CD4-positive, CD25-positive, alpha-beta regulatory T cell (primary cell): ENCODE measurements at regions not wholly inside any gene's neighbourhood (a gene's known extent, or its start where the extent isn't known, plus 50 kb on each side); places are given as distances from the start of the nearest gene placed in this dataset.

Source experiments
- ATAC-seq, 2 donors: fragments of 150-1000 bp; cut with Tn5 transposase; one replicate each; pipeline ENCODE4 v1.10.0; 2021; ENCODE audit warnings: low read depth in 2 of 2, moderate number of reproducible peaks in 2 of 2, moderate library complexity in 1 of 2
- DNase-seq, 3 donors: peaks; one replicate each; pipeline versions ENCODE4 v3.0.0 to v3.0.0-alpha.2; 2012 to 2022; ENCODE audit warnings: mixed read lengths in 1 of 3
- H3K27ac ChIP-seq: one replicate; pipeline ENCODE4 v1.7.0; 2013; ENCODE audit warnings: mild to moderate bottlenecking, low read length; ENCODE audit not compliant: insufficient read depth, poor library complexity, severe bottlenecking
- H3K27me3 ChIP-seq: one replicate; pipeline ENCODE4 v1.7.0; 2013; ENCODE audit warnings: low read length; ENCODE audit not compliant: control insufficient read depth, insufficient read depth
- H3K36me3 ChIP-seq: one replicate; pipeline ENCODE4 v1.7.0; 2013; ENCODE audit warnings: mild to moderate bottlenecking, low read length, moderate library complexity; ENCODE audit not compliant: control insufficient read depth, insufficient read depth
- H3K4me1 ChIP-seq: 2 replicates; pipeline ENCODE4 v1.7.0; 2013; ENCODE audit warnings: mild to moderate bottlenecking, low read length; ENCODE audit not compliant: insufficient read depth, control insufficient read depth, poor library complexity, severe bottlenecking
- H3K4me3 ChIP-seq: one replicate; pipeline ENCODE4 v1.7.0; 2013; ENCODE audit warnings: low read depth, mild to moderate bottlenecking, low read length, moderate library complexity
- H3K9me3 ChIP-seq, 2 experiments: 1 replicate in 1 of 2; 2 replicates in 1 of 2; pipeline ENCODE4 v1.7.0; 2013; ENCODE audit warnings: low read length in 2 of 2, mild to moderate bottlenecking in 1 of 2, moderate library complexity in 1 of 2; ENCODE audit not compliant: control insufficient read depth in 2 of 2
- H3K27ac Mint-ChIP-seq, 3 donors: one replicate each; pipeline ENCODE4 v1.8.0; 2020 to 2022; ENCODE audit warnings: mild to moderate bottlenecking in 3 of 3, mixed read lengths in 3 of 3, moderate library complexity in 2 of 3
- H3K27me3 Mint-ChIP-seq: one replicate; pipeline ENCODE4 v1.8.0; 2022; ENCODE audit warnings: mild to moderate bottlenecking, mixed read lengths
- H3K36me3 Mint-ChIP-seq: one replicate; pipeline ENCODE4 v1.8.0; 2020; ENCODE audit warnings: mixed read lengths
- H3K4me1 Mint-ChIP-seq, 4 donors: one replicate each; pipeline ENCODE4 v1.8.0; 2020 to 2022; ENCODE audit warnings: mixed read lengths in 4 of 4, mild to moderate bottlenecking in 1 of 4
- H3K4me3 Mint-ChIP-seq, 4 donors: one replicate each; pipeline ENCODE4 v1.8.0; 2020 to 2022; ENCODE audit warnings: mild to moderate bottlenecking in 4 of 4, mixed read lengths in 4 of 4, moderate library complexity in 3 of 4
- H3K9me3 Mint-ChIP-seq, 7 donors: one replicate each; pipeline ENCODE4 v1.8.0; 2020 to 2022; ENCODE audit warnings: mixed read lengths in 7 of 7, mild to moderate bottlenecking in 3 of 7, moderate library complexity in 2 of 7

- Histone ChIP-seq H3K9me3 (no peaks in the 10 kb centered on the region), H3K27ac (no peak overlapping the region), H3K36me3 (peaks cover 11% of the 10 kb centered on the region), H3K27me3 (no peaks in the 10 kb centered on the region), H3K4me3 (no peak overlapping the region), H3K4me1 (no peaks in the 10 kb centered on the region)
- DNase-seq (no peak), ATAC-seq (no peak)
- Mint-ChIP-seq H3K27ac (no peak overlapping the region), H3K36me3 (peaks cover 65% of the 10 kb centered on the region), H3K9me3 (peaks cover 0 to 2% (median 0%) of the 10 kb centered on the region in 7 donors), H3K27me3 (no peaks in the 10 kb centered on the region), H3K4me3 (no peak overlapping the region), H3K4me1 (peaks cover 4 to 10% (median 7%) of the 10 kb centered on the region in 4 donors)
Observed at GRCh38 chr22:25483931-25484330, 80.5 kb upstream of the GRK3 start.

- Histone ChIP-seq H3K36me3 (peaks cover 12% of the 10 kb centered on the region), H3K9me3 (no peaks in the 10 kb centered on the region), H3K4me3 (no peak overlapping the region), H3K4me1 (no peaks in the 10 kb centered on the region), H3K27ac (no peak overlapping the region), H3K27me3 (no peaks in the 10 kb centered on the region)
- peaks cover 0 to 2% (median 0%) of the 10 kb centered on the region in 7 donors for H3K9me3 Mint-ChIP-seq
- no peak for DNase-seq
- H3K4me1 Mint-ChIP-seq, result peaks cover 4 to 10% (median 7%) of the 10 kb centered on the region in 4 donors
- H3K4me3 Mint-ChIP-seq, result no peak overlapping the region
- no peaks in the 10 kb centered on the region for H3K27me3 Mint-ChIP-seq
- ATAC-seq, result no peak
- peak overlapping the region in 1 of 3 donors; percentile 59 for H3K27ac Mint-ChIP-seq
- peaks cover 67% of the 10 kb centered on the region for H3K36me3 Mint-ChIP-seq
Observed at GRCh38 chr22:25484521-25485315, 79.8 kb upstream of the GRK3 start.

- H3K36me3 ChIP-seq, result peaks cover 15% of the 10 kb centered on the region
- H3K9me3 ChIP-seq, result no peaks in the 10 kb centered on the region
- Mint-ChIP-seq H3K9me3 (peaks cover 0 to 5% (median 0%) of the 10 kb centered on the region in 7 donors), H3K4me1 (peaks cover 4 to 10% (median 7%) of the 10 kb centered on the region in 4 donors), H3K27me3 (no peaks in the 10 kb centered on the region), H3K27ac (peak overlapping the region in 2 of 3 donors; percentile 30 to 70), H3K36me3 (peaks cover 72% of the 10 kb centered on the region), H3K4me3 (no peak overlapping the region)
- H3K4me3 ChIP-seq, result no peak overlapping the region
- DNase-seq (peak in 1 of 3 donors; percentile 26), ATAC-seq (no peak)
- H3K27ac ChIP-seq, result no peak overlapping the region
- no peaks in the 10 kb centered on the region for H3K4me1 ChIP-seq
- H3K27me3 ChIP-seq, result no peaks in the 10 kb centered on the region
Observed at GRCh38 chr22:25485626-25486545, 78.6 kb upstream of the GRK3 start.

GRCh38 chr22:25487508-25487907 is 77.0 kb upstream of the GRK3 start:
- peaks cover 4 to 10% (median 7%) of the 10 kb centered on the region in 4 donors for H3K4me1 Mint-ChIP-seq
- ATAC-seq (no peak), DNase-seq (no peak)
- Histone ChIP-seq H3K27ac (no peak overlapping the region), H3K4me3 (no peak overlapping the region), H3K4me1 (no peaks in the 10 kb centered on the region), H3K9me3 (no peaks in the 10 kb centered on the region), H3K27me3 (no peaks in the 10 kb centered on the region), H3K36me3 (peaks cover 20% of the 10 kb centered on the region)
- H3K27ac Mint-ChIP-seq, result no peak overlapping the region
- H3K36me3 Mint-ChIP-seq, result peaks cover 60% of the 10 kb centered on the region
- peaks cover 0 to 5% (median 0%) of the 10 kb centered on the region in 7 donors for H3K9me3 Mint-ChIP-seq
- H3K4me3 Mint-ChIP-seq, result no peak overlapping the region
- H3K27me3 Mint-ChIP-seq, result no peaks in the 10 kb centered on the region

- Histone ChIP-seq H3K36me3 (peaks cover 18% of the 10 kb centered on the region), H3K27me3 (no peaks in the 10 kb centered on the region), H3K27ac (no peak overlapping the region), H3K4me1 (no peaks in the 10 kb centered on the region), H3K4me3 (no peak overlapping the region), H3K9me3 (no peaks in the 10 kb centered on the region)
- ATAC-seq (no peak), DNase-seq (no peak)
- no peak overlapping the region for H3K27ac Mint-ChIP-seq
- H3K36me3 Mint-ChIP-seq, result peaks cover 55% of the 10 kb centered on the region
- H3K27me3 Mint-ChIP-seq, result no peaks in the 10 kb centered on the region
- H3K9me3 Mint-ChIP-seq, result peaks cover 0 to 5% (median 0%) of the 10 kb centered on the region in 7 donors
- H3K4me1 Mint-ChIP-seq, result peaks cover 4 to 10% (median 7%) of the 10 kb centered on the region in 4 donors
- no peak overlapping the region for H3K4me3 Mint-ChIP-seq
Observed at GRCh38 chr22:25488244-25489020, 76.0 kb upstream of the GRK3 start.

- no peak overlapping the region for H3K4me3 Mint-ChIP-seq
- H3K4me1 ChIP-seq, result no peaks in the 10 kb centered on the region
- no peaks in the 10 kb centered on the region for H3K27me3 ChIP-seq
- DNase-seq (no peak), ATAC-seq (no peak)
- H3K9me3 Mint-ChIP-seq, result peaks cover 0 to 5% (median 0%) of the 10 kb centered on the region in 7 donors
- no peaks in the 10 kb centered on the region for H3K27me3 Mint-ChIP-seq
- no peak overlapping the region for H3K27ac ChIP-seq
- H3K9me3 ChIP-seq, result no peaks in the 10 kb centered on the region
- H3K36me3 ChIP-seq, result peaks cover 13% of the 10 kb centered on the region
- peaks cover 51% of the 10 kb centered on the region for H3K36me3 Mint-ChIP-seq
- H3K4me1 Mint-ChIP-seq, result peaks cover 4 to 13% (median 5%) of the 10 kb centered on the region in 4 donors
- H3K4me3 ChIP-seq, result no peak overlapping the region
- no peak overlapping the region for H3K27ac Mint-ChIP-seq
Observed at GRCh38 chr22:25489947-25490346, 74.5 kb upstream of the GRK3 start.

- DNase-seq, result no peak
- Histone ChIP-seq H3K27me3 (no peaks in the 10 kb centered on the region), H3K9me3 (no peaks in the 10 kb centered on the region), H3K4me3 (no peak overlapping the region), H3K4me1 (no peaks in the 10 kb centered on the region), H3K27ac (no peak overlapping the region), H3K36me3 (peaks cover 13% of the 10 kb centered on the region)
- Mint-ChIP-seq H3K9me3 (peaks cover 0 to 5% (median 0%) of the 10 kb centered on the region in 7 donors), H3K4me1 (peaks cover 0 to 5% (median 5%) of the 10 kb centered on the region in 4 donors), H3K36me3 (peaks cover 43% of the 10 kb centered on the region), H3K4me3 (no peak overlapping the region), H3K27me3 (no peaks in the 10 kb centered on the region), H3K27ac (peak overlapping the region in 1 of 3 donors; percentile 61)
- ATAC-seq, result no peak
Observed at GRCh38 chr22:25490896-25491295, 73.6 kb upstream of the GRK3 start.
